Caco-2 (cell line): ENCODE measurements at regions not wholly inside any gene's neighbourhood (a gene's known extent, or its start where the extent isn't known, plus 50 kb on each side); places are given as distances from the start of the nearest gene placed in this dataset.

Source experiments
- BruUV-seq: library from RNA; stranded (reverse); fragments of 400-500 nt; replicated peaks from 2 replicates; lab custom pipeline; 2021; lab: Mats Ljungman, UMichigan
- CTCF ChIA-PET: fragments of 300-600 bp; sonication (Branson Sonifier 250); formaldehyde crosslinking; loops from one replicate; lab custom pipeline; 2022; ENCODE audit warnings: antibody characterized with exemption; lab: Charles Lee
- POLR2A ChIA-PET: fragments of 300-600 bp; sonication (Branson Sonifier 250); formaldehyde crosslinking; loops from one replicate; lab custom pipeline; 2022; ENCODE audit warnings: antibody characterized with exemption; lab: Charles Lee
- DNase-seq, 2 experiments: peaks; one replicate each; pipeline versions ENCODE4 v3.0.0 to v3.0.0-alpha.2; 2020 to 2022
- H3K27me3 ChIP-seq: replicated peaks from 2 replicates; pipeline ENCODE4 v1.6.0; 2011; ENCODE audit warnings: low read length; ENCODE audit not compliant: control insufficient read depth, insufficient read depth
- H3K36me3 ChIP-seq: 2 replicates; pipeline ENCODE4 v1.5.1; 2011; ENCODE audit warnings: low read length; ENCODE audit not compliant: control insufficient read depth, insufficient read depth
- H3K4me1 ChIP-seq: fragments of 250-450 bp; sonication (Bioruptor Pico); 2 replicates; pipeline ENCODE4 v1.5.1; 2020; ENCODE audit warnings: mild to moderate bottlenecking
- H3K4me3 ChIP-seq: 2 replicates; pipeline ENCODE4 v1.5.1; 2011; ENCODE audit warnings: low read depth, mild to moderate bottlenecking, control low read depth, low read length
- H3K9me3 ChIP-seq: fragments of 250-450 bp; sonication (Bioruptor Pico); 2 replicates; pipeline ENCODE4 v1.5.1; 2020; ENCODE audit warnings: mild to moderate bottlenecking, moderate library complexity
- H3K27ac Mint-ChIP-seq: one replicate; pipeline ENCODE4 v1.8.0; 2022; ENCODE audit warnings: mixed read lengths; ENCODE audit not compliant: unreplicated experiment
- H3K27me3 Mint-ChIP-seq: one replicate; pipeline ENCODE4 v1.8.0; 2022; ENCODE audit warnings: mixed read lengths; ENCODE audit not compliant: insufficient read depth, unreplicated experiment
- H3K36me3 Mint-ChIP-seq: one replicate; pipeline ENCODE4 v1.8.0; 2022; ENCODE audit warnings: mild to moderate bottlenecking, mixed read lengths; ENCODE audit not compliant: insufficient read depth, unreplicated experiment
- H3K4me1 Mint-ChIP-seq: one replicate; pipeline ENCODE4 v1.8.0; 2022; ENCODE audit warnings: low read depth, mixed read lengths; ENCODE audit not compliant: unreplicated experiment
- H3K4me3 Mint-ChIP-seq: one replicate; pipeline ENCODE4 v1.8.0; 2022; ENCODE audit warnings: mild to moderate bottlenecking, moderate library complexity, mixed read lengths; ENCODE audit not compliant: unreplicated experiment
- H3K9me3 Mint-ChIP-seq: one replicate; pipeline ENCODE4 v1.8.0; 2022; ENCODE audit warnings: mixed read lengths; ENCODE audit not compliant: unreplicated experiment
- intact Hi-C: fragments of 100-400 bp; cut with micrococcal nuclease; formaldehyde crosslinking; loops from one replicate; pipeline ENCODE4 v1.10.0; 2022; ENCODE audit not compliant: unreplicated experiment
- TF ChIP-seq, protein P1 (sequence below), 2 experiments: fragments of 200-600 bp in 1 of 2; IDR thresholded peaks; 1 replicate in 1 of 2; 2 replicates in 1 of 2; pipeline versions ENCODE4 v1.5.1 to v1.8.0; 2011 to 2022; ENCODE audit warnings: antibody characterized with exemption in 1 of 2, control low read depth in 1 of 2, inconsistent platforms in 1 of 2, low read depth in 1 of 2, low read length in 1 of 2, mild to moderate bottlenecking in 1 of 2, moderate library complexity in 1 of 2; ENCODE audit not compliant: insufficient read depth in 1 of 2, severe bottlenecking in 1 of 2, unreplicated experiment in 1 of 2

DNA sequence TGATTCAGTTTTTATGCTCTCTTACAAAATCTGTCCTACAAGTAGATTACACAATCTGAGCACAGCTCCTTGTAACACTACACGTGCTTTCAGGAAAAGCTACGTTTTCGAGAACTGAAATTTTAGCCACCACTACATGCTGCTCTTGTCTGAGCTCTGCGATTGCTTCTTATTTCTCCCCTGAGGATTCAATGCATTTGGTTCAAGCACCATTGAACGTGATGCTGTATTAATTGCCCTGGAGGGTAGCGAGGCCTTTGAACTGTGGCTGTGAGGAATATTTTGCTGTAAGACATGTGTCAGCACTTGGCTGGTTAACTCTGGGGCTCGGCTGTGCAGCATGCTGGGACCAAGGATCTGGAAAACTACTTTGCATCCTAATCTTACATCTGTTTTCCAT is 405.8 kb downstream of the EPHA4 start:
- no peaks in the 10 kb centered on the region for H3K27me3 Mint-ChIP-seq
- ChIA-PET CTCF (no interaction called here), POLR2A (no interaction called here)
- Histone ChIP-seq H3K9me3 (no peaks in the 10 kb centered on the region), H3K36me3 (no peaks in the 10 kb centered on the region), H3K4me3 (no peak overlapping the region), H3K27me3 (no peaks in the 10 kb centered on the region), H3K4me1 (no peaks in the 10 kb centered on the region)
- intact Hi-C loops, result no loop called here
- no peaks in the 10 kb centered on the region for H3K36me3 Mint-ChIP-seq
- TF ChIP-seq, protein P1, sequence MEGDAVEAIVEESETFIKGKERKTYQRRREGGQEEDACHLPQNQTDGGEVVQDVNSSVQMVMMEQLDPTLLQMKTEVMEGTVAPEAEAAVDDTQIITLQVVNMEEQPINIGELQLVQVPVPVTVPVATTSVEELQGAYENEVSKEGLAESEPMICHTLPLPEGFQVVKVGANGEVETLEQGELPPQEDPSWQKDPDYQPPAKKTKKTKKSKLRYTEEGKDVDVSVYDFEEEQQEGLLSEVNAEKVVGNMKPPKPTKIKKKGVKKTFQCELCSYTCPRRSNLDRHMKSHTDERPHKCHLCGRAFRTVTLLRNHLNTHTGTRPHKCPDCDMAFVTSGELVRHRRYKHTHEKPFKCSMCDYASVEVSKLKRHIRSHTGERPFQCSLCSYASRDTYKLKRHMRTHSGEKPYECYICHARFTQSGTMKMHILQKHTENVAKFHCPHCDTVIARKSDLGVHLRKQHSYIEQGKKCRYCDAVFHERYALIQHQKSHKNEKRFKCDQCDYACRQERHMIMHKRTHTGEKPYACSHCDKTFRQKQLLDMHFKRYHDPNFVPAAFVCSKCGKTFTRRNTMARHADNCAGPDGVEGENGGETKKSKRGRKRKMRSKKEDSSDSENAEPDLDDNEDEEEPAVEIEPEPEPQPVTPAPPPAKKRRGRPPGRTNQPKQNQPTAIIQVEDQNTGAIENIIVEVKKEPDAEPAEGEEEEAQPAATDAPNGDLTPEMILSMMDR (IDR thresholded peaks at IDR 0.05; ENCODE audit: insufficient read depth in 1 of 2, low read depth in 1 of 2, low read length in 1 of 2, severe bottlenecking in 1 of 2, unreplicated experiment in 1 of 2), result no peak
- no peak overlapping the region for H3K27ac Mint-ChIP-seq
- no TSS peak for BruUV-seq
- H3K4me3 Mint-ChIP-seq, result no peak overlapping the region
- peaks cover 10% of the 10 kb centered on the region for H3K9me3 Mint-ChIP-seq
- no peak for DNase-seq
- H3K4me1 Mint-ChIP-seq, result no peaks in the 10 kb centered on the region

DNA sequence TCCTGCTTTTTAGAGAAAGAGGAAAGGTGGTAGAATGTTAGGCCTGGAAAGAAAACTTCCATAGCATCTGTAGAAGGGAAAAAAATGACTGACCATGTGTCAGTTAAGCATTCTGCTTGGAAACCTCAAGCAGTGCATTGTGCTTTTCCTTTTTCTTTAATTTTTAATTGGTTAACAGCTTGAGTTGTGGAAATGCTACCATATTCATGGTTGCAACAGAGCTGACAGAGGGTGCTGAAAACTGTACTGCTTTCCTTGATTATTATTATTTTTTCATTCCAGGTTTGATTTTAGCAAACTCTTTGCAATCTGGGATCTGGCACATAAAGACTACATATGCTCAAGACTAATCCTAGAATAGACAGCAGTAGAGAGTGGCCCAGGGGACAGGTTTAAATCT is 404.5 kb downstream of the EPHA4 start:
- H3K4me3 ChIP-seq, result no peak overlapping the region
- H3K36me3 Mint-ChIP-seq, result no peaks in the 10 kb centered on the region
- POLR2A ChIA-PET, result no interaction called here
- CTCF ChIA-PET, result interaction anchor here (0.6 kb wide), 1 partner anchor 1780 kb away, joined by 3 read pairs; the partner anchor contains the start of gene DNPEP
- no peaks in the 10 kb centered on the region for H3K4me1 ChIP-seq
- no TSS peak for BruUV-seq
- no peaks in the 10 kb centered on the region for H3K27me3 ChIP-seq
- no peak overlapping the region for H3K27ac Mint-ChIP-seq
- no peak overlapping the region for H3K4me3 Mint-ChIP-seq
- H3K9me3 ChIP-seq, result no peaks in the 10 kb centered on the region
- no peaks in the 10 kb centered on the region for H3K4me1 Mint-ChIP-seq
- H3K9me3 Mint-ChIP-seq, result peaks cover 10% of the 10 kb centered on the region
- intact Hi-C loops, result no loop called here
- H3K27me3 Mint-ChIP-seq, result no peaks in the 10 kb centered on the region
- DNase-seq, result no peak
- no peaks in the 10 kb centered on the region for H3K36me3 ChIP-seq
- TF ChIP-seq, protein P1 (IDR thresholded peaks at IDR 0.05; ENCODE audit: insufficient read depth in 1 of 2, low read depth in 1 of 2, low read length in 1 of 2, severe bottlenecking in 1 of 2, unreplicated experiment in 1 of 2), result no peak

DNA sequence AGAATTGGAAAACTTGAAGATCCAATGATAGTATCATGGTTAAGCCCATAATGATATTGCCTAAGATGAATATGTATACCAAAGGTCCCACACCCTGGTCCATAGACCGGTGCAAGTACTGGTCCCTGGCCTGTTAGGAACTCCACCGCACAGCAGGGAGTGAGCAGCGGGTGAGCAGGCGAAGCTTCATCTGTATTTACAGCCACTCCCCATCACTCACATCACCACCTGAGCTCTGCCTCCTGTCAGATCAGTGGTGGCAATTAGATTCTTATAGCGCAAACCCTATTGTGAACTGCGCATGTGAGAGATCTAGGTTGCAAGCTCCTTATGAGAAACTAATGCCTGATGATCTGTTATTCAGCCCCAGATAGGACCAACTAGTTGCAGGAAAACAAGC is 402.4 kb downstream of the EPHA4 start:
- Histone ChIP-seq H3K9me3 (no peaks in the 10 kb centered on the region), H3K4me3 (no peak overlapping the region), H3K4me1 (no peaks in the 10 kb centered on the region), H3K36me3 (no peaks in the 10 kb centered on the region), H3K27me3 (no peaks in the 10 kb centered on the region)
- no peaks in the 10 kb centered on the region for H3K27me3 Mint-ChIP-seq
- no peak overlapping the region for H3K4me3 Mint-ChIP-seq
- no peak overlapping the region for H3K27ac Mint-ChIP-seq
- POLR2A ChIA-PET, result no interaction called here
- H3K4me1 Mint-ChIP-seq, result no peaks in the 10 kb centered on the region
- intact Hi-C loops, result no loop called here
- H3K9me3 Mint-ChIP-seq, result peaks cover 10% of the 10 kb centered on the region
- DNase-seq, result no peak
- no peaks in the 10 kb centered on the region for H3K36me3 Mint-ChIP-seq
- TF ChIP-seq, protein P1 (IDR thresholded peaks at IDR 0.05; ENCODE audit: insufficient read depth in 1 of 2, low read depth in 1 of 2, low read length in 1 of 2, severe bottlenecking in 1 of 2, unreplicated experiment in 1 of 2), result no peak
- BruUV-seq, result no TSS peak
- CTCF ChIA-PET, result no interaction called here
